NCI-H1105 treated with DMSO at 0.1 percent for 48 hours (cell line): ENCODE measurements at regions not wholly inside any gene's neighbourhood (a gene's known extent, or its start where the extent isn't known, plus 50 kb on each side); places are given as distances from the start of the nearest gene placed in this dataset.
"Not testable (repeated sequence)": the region's sequence is repeated elsewhere in the genome, so short reads cannot be mapped to it uniquely, and the experiment has no call there.

Source experiments
- DNase-seq: peaks from one replicate; lab custom pipeline; 2025; lab: John Stamatoyannopoulos, UW

GRCh38 chr1:218494449-218494852 is 149.3 kb downstream of the TGFB2 start:
- peak; percentile 76 for DNase-seq

DNA sequence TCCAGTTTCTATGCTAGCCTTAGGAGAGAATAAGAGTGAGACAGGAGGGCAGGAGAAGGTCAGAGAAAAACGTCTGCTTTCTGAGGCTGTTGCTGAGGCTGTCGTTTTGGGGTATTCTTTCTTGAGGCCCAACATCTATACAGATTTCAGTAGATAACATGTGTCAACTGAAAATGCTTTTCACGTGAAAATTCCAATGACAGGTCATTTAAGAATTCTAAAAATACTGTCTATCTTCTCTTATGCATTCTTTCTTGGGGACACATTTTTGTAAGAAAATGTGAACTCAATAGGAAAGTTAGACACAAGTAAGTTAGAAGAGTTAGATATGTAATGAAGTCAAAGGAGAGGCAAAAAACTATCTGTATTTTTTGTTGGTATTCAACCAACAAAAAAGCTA is 150.8 kb downstream of the TGFB2 start:
- DNase-seq, result no peak

- DNase-seq, result no peak
Measured at GRCh38 chr1:218496561-218496960, 151.4 kb downstream of the TGFB2 start.

DNA sequence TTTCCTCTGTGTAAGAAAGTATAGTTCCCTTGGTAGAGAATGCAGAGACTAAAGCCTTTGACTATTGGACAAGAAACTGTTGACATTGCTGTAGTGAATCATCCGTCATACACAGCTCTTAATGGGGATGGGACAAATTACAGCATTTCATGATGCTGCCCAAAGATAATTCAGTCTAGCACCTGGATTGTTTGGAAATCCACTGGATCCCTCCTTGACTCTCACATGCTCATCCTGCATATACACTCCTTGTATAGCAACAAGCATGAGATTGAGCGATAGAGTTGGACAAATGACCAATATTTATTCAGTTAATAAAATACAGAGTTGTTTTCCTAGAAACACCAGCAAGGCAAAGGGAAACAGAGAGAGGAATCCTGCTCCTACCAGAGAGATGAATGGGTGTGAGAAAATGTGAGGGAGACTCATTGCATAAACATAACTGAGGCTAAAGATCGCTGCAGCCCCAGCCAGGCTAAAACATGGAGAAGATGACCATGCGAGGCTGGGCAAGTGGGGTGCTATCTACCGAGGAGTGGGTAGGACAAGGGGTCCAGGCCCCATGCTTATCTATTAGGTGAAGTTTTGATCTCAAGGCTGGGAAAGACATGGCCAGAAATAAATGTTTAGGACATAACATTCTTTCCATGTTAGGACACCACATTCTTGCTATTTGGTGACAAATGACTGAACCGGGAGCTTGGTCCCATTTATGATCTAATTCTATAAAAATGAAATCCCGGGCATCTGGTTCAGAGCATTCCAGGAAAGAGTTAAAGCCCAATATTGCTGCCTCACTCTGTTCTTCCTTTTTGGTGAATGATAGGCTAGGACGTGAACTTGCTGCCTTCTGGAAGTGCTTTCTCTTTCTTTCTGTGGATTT is 153.2 kb downstream of the TGFB2 start:
- no peak for DNase-seq

GRCh38 chr1:218499011-218499691 is 154.0 kb downstream of the TGFB2 start:
- no peak for DNase-seq

- no peak for DNase-seq
Measured at GRCh38 chr1:218499911-218500310, 154.8 kb downstream of the TGFB2 start.

GRCh38 chr1:218501161-218501560 is 156.0 kb downstream of the TGFB2 start:
- DNase-seq, result no peak

DNA sequence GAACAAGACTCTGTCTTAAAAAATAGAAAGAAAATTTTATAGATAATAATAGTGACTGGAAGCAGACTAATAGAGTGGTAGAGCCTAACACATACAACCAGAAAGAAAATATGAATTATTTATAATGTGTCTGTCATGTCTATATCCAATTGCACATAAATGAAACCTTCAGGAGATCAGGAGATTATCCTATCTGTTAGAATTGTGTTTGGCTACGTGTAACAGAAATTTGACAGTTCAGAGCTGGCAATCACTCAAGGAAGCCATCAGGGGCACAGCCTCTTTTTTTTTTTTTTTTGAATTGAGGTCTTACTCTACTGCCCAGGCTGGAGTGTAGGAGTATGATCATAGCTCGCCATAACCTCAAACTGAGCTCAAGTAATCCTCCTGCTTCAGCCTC is 157.2 kb downstream of the TGFB2 start:
- no peak for DNase-seq

DNA sequence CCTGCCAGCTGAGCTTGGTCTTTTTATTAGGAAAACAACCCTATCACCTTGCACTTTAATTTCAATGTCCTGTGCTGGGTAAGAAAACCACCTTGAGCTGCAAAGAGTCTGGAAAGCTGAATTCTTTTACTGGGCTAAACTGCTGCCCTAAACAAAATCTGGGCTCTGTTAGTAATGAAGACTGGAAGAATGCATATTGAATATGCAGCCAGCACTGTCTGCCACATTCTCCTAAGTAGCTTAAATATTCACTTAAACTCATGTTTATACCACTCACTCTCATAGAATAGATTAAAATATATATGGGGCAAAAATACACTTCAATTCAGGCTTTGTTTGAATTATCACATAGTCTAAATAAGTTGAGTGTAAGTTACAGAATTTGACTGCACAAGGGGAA is 158.0 kb downstream of the TGFB2 start:
- DNase-seq, result no peak

DNA sequence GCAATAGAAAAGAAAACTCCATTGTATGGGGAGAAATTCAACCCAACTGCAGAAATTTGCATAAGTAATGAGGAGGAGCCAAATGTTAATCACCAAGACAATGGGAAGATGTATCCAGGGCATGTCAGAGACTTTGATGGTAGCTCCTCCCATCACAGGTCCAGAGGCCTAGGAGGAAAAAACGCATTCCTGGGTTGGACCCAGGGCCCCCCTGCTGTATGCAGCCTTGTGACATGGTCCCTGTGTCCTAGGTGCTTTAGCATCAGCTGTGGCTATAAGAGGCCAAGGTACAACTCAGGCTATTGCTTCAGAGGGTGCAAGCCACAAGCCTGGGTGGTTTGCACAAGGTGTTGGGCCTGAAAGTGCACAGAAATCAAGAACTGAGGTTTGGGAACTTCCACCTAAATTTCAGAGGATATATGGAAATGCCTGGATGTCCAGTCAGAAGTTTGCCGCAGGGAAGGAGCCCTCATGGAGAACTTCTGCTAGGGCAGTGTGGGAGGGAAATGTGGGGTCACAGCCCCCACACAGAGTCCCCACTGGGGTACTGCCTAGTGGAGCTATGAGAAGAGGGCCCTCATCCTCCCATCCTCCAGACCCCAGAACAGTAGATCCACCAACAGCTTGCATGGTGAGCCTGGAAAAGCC is 162.3 kb downstream of the TGFB2 start:
- DNase-seq, result no peak

GRCh38 chr1:218510153-218510772 is 165.1 kb downstream of the TGFB2 start:
- DNase-seq, result no peak

DNA sequence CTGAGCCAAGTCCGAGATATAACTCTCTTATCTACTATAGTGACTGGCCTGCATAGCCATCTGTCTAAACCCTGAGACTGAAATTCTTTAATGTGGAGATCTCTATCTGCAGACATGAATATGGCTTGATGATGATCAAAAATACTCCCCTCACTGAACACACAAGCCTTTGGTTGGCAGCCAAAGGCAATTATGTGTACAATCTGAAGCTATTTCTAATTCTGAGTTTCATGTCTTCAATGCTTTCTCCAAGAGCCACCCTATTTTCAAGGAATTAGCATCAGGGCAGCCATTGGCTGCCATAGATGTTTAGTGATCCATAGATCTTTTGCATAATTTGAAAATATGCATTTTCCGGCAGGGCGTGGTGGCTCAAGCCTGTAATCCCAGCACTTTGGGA is 168.2 kb downstream of the TGFB2 start:
- DNase-seq, result no peak

DNA sequence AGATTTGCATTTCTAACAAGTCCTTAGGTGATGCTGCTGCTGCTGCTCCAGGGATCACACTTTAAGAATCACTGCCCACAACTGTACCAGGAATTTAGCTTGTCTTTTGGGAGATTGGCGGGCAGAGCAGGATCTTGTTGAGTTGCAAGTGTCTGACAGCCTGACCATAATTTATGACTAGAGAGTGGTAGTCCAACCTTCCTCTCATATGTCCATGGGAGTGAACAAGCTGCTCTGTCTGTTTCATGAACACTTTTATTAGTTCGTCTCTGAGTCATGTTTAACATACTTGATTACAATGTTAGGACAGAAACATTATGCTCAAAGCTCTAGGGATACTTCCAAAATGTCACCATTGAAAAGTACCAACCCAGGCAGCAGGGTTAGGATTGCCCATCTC is 169.6 kb downstream of the TGFB2 start:
- no peak for DNase-seq

- no peak for DNase-seq
Measured at GRCh38 chr1:218516526-218516925, 171.4 kb downstream of the TGFB2 start.

- DNase-seq, result no peak
Measured at GRCh38 chr1:218517459-218517858, 172.3 kb downstream of the TGFB2 start.

GRCh38 chr1:218518216-218518740 is 173.1 kb downstream of the TGFB2 start:
- DNase-seq, result no peak

DNA sequence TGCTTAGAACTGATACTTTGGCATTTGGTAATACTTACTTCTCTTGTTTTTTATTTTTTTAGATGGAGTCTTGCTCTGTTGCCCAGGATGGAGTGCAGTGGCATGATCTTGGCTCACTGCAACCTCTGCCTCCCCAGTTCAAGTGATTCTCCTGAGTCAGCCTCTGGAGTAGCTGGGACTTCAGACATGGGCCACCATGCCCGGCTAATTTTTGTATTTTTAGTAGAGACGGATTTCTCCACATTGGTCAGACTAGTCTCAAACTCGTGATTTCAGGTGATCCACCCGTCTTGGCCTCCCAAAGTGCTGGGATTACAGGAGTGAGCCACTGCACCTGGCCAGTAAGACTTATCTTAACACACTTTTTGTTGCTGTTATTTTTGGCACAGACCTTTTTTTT is 175.5 kb downstream of the TGFB2 start:
- not testable (repeated sequence) for DNase-seq

DNA sequence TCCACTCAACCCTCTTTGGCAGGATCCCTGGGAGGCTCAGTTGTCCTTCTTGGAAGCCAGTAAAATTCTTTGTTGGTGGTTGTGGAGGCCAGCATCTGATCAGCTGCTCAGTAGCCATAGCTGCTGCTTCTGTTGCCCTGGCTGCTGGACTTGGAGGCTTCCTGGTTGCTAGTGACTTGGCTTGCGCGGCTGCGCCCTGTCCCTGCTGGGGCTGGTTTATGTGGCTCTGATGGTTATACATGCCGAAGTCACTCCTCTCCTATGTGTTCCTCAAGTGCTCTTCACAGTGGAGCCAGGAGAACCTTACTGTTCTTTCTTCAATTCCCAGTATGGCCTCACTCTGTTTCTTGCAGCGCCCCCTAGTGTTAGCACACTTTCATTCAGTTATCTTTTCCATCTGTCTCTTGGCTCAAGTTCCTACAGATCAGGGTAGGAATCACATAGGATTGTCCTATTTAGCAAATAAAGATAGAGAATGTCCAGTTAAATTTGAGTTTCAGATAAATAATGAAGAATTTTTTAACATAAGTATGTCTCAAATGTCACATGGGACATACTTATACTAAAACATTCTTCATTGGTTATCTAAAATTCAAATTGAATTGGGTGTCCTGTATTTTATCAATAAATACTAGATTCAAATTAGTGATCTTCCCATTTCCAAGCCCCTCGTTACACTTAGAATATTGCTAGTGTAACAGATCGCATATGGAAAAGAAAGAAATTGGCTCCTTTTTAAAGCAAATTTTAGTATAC is 176.5 kb downstream of the TGFB2 start:
- DNase-seq, result no peak

DNA sequence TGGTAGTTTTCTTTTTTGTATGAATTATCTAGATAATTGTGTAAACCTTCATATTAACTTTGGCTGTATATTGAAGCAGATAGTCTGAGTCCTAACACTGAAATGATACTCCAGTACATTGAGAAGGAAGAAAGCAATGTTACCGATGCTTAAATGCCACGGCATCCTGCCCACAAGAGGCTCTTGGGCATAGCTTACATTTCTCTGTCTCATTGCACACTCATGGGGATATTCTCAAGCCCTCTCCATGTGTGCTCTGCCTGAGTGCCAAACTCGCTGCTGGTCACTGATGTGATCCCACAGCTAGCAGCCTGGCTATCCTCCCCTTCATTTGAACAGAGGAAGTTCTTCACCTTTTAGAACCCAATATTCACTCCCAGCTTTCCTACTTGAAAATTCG is 179.4 kb downstream of the TGFB2 start:
- no peak for DNase-seq

DNA sequence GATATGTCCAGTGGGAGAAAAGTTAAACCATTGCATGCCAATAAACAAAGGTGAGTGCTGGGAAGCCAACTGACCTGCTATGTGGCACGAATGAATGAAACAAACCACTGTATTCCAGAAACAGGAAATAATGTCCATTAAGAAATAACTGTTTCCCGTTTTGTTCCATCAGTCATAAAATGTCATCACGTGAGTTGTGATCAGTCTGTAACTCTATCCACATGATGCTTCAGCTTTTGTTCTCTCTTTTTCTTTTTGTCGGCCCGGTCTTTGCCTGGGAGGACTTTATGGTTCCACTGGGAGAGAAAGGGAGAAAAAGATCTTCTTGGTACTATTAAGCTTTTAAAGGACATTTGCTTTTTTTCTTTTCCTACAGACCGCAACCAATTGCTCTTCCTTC is 179.9 kb downstream of the TGFB2 start:
- DNase-seq, result no peak

GRCh38 chr1:218525451-218526197 is 180.5 kb downstream of the TGFB2 start:
- no peak for DNase-seq
